DMS 273 (cell line): ENCODE measurements at regions not wholly inside any gene's neighbourhood (a gene's known extent, or its start where the extent isn't known, plus 50 kb on each side); places are given as distances from the start of the nearest gene placed in this dataset.
"Not testable (repeated sequence)": the region's sequence is repeated elsewhere in the genome, so short reads cannot be mapped to it uniquely, and the experiment has no call there.

Experiments
- DNase-seq: peaks from one replicate; lab custom pipeline; 2025; ENCODE audit not compliant: unreplicated experiment; lab: John Stamatoyannopoulos, UW

DNA sequence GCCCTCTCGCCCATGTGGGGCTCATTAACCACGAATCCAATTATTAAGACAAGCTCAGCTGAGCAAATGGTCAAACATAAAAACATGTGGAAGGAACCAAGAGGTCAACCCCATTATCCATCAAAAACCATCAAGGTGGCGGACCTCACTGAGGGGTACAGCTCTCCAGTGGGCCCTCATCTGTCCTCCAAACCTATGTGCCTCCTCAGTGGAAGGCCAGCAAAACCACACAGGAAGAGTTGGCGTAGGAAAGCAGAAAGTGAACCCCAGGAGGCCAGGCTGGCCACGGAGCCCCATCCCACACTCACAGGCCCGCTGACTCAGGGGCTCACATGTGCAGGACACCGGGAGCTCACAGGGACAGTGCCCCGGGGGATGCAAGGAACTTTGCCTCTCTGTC lies 66.5 kb upstream of the CLEC6A start:
- not testable (repeated sequence) for DNase-seq

DNA sequence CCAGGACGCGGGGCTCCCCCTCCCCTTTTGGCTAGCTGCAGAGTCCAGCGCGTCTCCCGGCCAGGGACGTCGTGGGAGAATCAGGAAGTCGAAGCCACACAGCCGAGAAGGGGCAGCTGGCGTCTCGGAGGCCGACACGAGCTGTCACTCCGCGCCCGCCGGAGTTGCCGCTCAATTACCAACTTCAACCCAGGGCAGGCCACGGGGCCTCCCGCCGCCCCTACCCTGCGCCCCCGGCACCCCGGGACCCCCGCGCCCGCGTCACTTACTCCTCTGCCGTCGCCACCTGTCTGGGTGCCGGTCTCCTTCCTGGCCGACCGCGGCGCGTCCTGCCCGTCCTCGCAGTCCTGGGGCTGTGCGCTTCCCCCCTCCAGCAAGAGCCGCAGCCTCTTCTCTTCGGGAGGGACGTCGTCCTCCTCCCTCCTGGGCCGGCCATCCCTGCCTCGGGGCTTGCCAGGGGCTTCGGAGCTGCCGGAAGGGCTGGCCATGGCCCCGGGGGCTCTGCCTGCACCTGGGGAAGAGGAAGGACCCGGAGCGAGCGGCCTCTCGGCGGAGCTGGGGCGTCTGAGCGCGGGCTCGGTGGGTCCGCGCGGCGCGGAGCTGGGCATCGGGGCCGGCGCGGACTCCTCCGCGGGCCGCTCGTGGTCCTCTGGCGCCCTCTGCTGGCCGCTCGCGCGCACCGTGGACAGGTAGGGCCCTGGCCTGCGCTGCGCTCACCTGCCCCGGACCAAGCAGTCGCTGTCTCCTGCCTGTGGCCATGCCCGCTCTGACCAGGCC lies 65.6 kb upstream of the CLEC6A start:
- peak; percentile 69 for DNase-seq

DNA sequence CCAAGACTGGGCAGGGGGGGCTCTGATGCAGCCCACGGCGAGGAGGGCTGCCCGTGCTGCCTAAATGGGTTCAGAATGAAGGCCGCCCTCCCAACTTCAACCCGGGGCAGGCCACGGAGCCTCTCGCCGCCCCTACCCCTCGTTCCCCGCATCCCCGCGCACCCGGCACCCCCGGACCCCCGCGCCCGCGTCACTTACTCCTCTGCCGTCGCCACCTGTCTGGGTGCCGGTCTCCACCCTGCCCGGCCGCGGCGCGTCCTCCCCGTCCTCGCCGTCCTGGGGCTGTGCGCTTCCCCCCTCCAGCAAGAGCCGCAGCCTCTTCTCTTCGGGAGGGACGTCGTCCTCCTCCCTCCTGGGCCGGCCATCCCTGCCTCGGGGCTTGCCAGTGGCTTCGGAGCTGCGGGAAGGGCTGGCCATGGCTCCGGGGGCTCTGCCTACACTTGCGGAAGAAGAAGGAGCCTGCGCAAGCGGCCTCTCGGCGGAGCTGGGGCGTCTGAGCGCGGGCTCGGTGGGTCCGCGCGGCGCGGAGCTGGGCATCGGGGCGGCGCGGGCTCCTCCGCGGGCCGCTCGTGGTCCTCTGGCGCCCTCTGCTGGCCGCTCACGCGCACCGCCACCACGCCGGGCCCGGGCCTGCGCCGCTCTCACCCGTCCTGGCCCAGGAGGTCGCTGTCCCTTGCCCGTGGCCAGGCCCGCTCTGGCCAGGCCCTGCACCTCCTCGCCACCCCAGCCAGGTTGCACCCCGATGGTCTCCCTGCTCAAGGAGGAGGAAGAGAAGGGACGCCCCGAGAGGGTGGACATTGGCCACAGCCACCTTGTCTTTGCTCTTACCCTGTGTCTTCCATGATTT lies 59.3 kb upstream of the CLEC6A start:
- peak; percentile 53 for DNase-seq

GRCh38 chr12:8397378-8397777 lies 58.4 kb upstream of the CLEC6A start:
- not testable (repeated sequence) for DNase-seq

DNA sequence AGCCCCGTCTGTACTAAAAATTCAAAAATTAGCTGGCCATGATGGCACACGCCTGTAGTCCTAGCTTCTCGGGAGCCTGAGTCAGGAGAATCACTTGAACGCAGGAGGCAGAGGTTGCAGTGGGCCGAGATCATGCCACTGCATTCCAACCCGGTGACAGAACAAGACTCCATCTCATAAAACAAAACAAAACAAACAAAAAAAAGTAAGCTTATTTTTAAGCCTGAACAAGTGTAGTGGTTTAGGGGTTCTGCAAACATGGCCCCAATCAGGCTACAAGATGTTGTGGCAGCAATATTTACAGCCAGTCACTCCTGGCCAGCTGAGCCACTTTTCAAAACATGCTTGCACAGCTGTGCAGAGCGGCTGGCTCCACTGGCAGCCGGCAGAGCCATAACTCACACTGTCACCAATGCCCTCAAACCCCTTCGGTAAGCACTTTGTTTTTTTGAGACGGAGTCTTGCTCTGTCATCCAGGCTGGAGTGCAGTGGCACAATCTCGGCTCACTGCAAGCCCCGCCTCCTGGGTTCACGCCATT lies 56.2 kb upstream of the CLEC6A start:
- peak; percentile 3 for DNase-seq

DNA sequence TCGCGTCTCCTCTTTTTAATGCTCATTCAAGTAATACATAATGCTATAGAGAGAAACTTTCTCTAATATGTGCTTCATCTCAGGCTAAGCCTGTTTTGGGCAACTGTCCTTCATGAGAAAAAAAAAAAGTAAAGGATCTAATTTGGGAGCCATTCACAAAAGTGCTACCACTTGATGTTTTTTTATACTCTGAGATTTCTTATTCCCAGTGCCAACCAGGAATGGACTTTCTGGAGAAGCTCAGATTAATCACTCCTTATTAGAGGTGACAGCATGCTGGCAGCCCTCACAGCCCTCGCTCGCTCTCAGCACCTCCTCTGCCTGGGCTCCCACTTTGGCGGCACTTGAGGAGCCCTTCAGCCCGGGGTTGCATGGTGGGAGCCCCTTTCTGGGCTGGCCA lies 51.9 kb upstream of the CLEC6A start:
- DNase-seq = not testable (repeated sequence)

- not testable (repeated sequence) for DNase-seq
These were observed 51.4 kb upstream of the CLEC6A start for GRCh38 chr12:8404341-8404740.
